Prostate gland (tissue), 2 donors: ENCODE measurements at regions not wholly inside any gene's neighbourhood (a gene's known extent, or its start where the extent isn't known, plus 50 kb on each side); places are given as distances from the start of the nearest gene placed in this dataset.

Source experiments
- DNase-seq: peaks from one replicate; pipeline ENCODE4 v3.0.0-alpha.2; 2019; ENCODE audit warnings: low spot score
- H3K27ac ChIP-seq, 2 donors: fragments of 200-600 bp; sonication (generic); 2 replicates each; pipeline ENCODE4 v1.5.1; 2017 to 2019
- H3K27me3 ChIP-seq: fragments of 200-600 bp; sonication (generic); replicated peaks from 2 replicates; pipeline ENCODE4 v1.5.1; 2019; ENCODE audit not compliant: insufficient read depth
- H3K36me3 ChIP-seq, 2 donors: fragments of 200-600 bp; sonication (generic); 1 replicate in 1 of 2; 2 replicates in 1 of 2; pipeline versions ENCODE4 v1.5.1 to v1.8.1; 2017 to 2019
- H3K4me1 ChIP-seq: fragments of 200-600 bp; sonication (generic); replicated peaks from 2 replicates; pipeline ENCODE4 v1.5.1; 2019
- H3K4me3 ChIP-seq, 2 donors: fragments of 200-600 bp; sonication (generic); 2 replicates each; pipeline ENCODE4 v1.5.1; 2017 to 2019
- H3K9me3 ChIP-seq: fragments of 200-600 bp; sonication (generic); 2 replicates; pipeline ENCODE4 v1.5.1; 2017
- POLR2A ChIP-seq: fragments of 450-650 bp; IDR thresholded peaks from one replicate; pipeline ENCODE4 v1.6.1; 2016; ENCODE audit warnings: antibody characterized with exemption, mild to moderate bottlenecking
- POLR2AphosphoS5 ChIP-seq: sonication (generic); formaldehyde crosslinking; IDR thresholded peaks from one replicate; pipeline ENCODE4 v1.6.1; 2017; ENCODE audit warnings: antibody characterized with exemption
- WGBS: methylation state at CpG from one replicate; pipeline ENCODE4 v1.1.5; 2018; 5-methylcytosine and 5-hydroxymethylcytosine counted together
- intact Hi-C: fragments of 100-400 bp; cut with DNase I; formaldehyde crosslinking; loops from one replicate; pipeline ENCODE4 v1.14.2; 2022
- TF ChIP-seq, protein P1 (sequence below), 4 experiments: fragments of 200-600 bp in 2 of 4; fragments of 450-650 bp in 2 of 4; sonication (generic) in 2 of 4; IDR thresholded peaks; 1 replicate in 3 of 4; 2 replicates in 1 of 4; pipeline ENCODE4 v1.5.1; 2016 to 2019; ENCODE audit warnings: antibody characterized with exemption in 4 of 4, mild to moderate bottlenecking in 2 of 4, moderate library complexity in 2 of 4

DNA sequence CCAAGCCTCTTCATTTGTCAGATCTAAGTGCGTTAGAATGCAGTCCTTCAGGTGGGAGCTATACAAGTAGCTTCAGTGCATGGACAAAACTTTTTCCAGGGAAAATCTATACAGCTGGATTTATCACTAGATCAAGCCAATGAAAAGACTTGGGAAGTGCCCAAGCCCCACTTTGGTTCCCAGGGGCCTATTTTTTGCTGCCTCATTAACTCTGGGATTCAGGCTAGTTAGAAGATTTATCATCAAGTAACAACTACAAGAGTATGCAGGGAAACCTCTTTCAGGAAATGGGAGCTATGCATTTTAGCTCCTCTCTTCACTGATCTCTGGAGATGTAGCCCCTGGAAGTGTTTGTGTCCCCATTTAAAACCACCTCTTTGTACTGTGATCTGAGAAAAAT lies 908.8 kb downstream of the SQOR start:
- Histone ChIP-seq H3K27me3 (no peaks in the 10 kb centered on the region), H3K27ac (no peak overlapping the region), H3K4me3 (no peak overlapping the region), H3K36me3 (no peaks in the 10 kb centered on the region), H3K4me1 (no peaks in the 10 kb centered on the region), H3K9me3 (no peaks in the 10 kb centered on the region)
- no peak for TF ChIP-seq POLR2AphosphoS5
- TF ChIP-seq, protein P1, sequence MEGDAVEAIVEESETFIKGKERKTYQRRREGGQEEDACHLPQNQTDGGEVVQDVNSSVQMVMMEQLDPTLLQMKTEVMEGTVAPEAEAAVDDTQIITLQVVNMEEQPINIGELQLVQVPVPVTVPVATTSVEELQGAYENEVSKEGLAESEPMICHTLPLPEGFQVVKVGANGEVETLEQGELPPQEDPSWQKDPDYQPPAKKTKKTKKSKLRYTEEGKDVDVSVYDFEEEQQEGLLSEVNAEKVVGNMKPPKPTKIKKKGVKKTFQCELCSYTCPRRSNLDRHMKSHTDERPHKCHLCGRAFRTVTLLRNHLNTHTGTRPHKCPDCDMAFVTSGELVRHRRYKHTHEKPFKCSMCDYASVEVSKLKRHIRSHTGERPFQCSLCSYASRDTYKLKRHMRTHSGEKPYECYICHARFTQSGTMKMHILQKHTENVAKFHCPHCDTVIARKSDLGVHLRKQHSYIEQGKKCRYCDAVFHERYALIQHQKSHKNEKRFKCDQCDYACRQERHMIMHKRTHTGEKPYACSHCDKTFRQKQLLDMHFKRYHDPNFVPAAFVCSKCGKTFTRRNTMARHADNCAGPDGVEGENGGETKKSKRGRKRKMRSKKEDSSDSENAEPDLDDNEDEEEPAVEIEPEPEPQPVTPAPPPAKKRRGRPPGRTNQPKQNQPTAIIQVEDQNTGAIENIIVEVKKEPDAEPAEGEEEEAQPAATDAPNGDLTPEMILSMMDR (IDR thresholded peaks at IDR 0.05) = no peak
- no peak for TF ChIP-seq POLR2A
- DNase-seq = no peak
- intact Hi-C loops = no loop called here
- WGBS = 72% methylated on average over 1 of the region's 1 CpG

DNA sequence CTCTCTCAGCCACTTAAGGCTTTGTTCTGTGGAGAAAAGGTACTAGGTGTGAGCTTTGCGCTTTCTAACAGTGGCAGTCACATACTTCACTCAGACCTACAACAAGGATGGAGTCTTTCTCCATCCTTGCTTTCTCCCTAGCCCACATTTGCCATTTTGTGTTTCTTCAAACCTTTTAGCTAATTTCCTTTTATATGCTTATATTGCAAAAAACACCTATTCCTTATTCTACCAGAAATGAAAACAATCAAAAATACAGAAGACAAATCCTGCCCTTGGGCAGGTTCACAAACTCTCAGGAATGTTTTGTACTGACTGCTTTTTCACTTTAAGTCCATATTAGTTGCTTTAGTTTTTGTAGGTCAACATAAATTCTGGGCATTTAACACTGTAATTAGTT lies 914.2 kb downstream of the SQOR start:
- Histone ChIP-seq H3K27me3 (no peaks in the 10 kb centered on the region), H3K27ac (no peak overlapping the region), H3K36me3 (no peaks in the 10 kb centered on the region), H3K4me3 (no peak overlapping the region), H3K4me1 (no peaks in the 10 kb centered on the region), H3K9me3 (no peaks in the 10 kb centered on the region)
- no peak for DNase-seq
- 100% methylated on average over 1 of the region's 1 CpG for WGBS
- TF ChIP-seq POLR2AphosphoS5 = no peak
- TF ChIP-seq POLR2A = no peak
- TF ChIP-seq, protein P1 (IDR thresholded peaks at IDR 0.05) = no peak
- intact Hi-C loops = no loop called here

DNA sequence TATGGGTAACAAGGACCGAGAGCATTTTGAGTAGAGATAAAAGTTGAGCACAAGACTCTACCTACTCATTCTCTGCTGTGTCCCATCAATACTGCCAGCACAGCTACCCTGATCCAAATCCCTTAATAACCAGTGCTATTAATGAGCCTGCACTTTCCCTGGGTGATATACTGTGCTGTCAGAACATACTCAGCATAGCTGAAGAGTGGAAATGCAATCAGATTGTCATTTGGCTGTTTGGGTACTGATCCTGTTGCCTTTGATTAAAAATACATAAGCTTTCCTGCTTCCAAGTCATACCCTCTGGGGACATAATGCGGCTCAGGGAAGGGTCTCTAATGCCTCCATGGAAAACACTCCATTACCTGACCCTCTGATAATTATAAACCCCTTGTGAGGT lies 917.5 kb downstream of the SQOR start:
- H3K4me3 ChIP-seq = no peak overlapping the region
- no peaks in the 10 kb centered on the region for H3K27me3 ChIP-seq
- no peak for DNase-seq
- intact Hi-C loops = no loop called here
- H3K27ac ChIP-seq = no peak overlapping the region
- no peaks in the 10 kb centered on the region for H3K9me3 ChIP-seq
- TF ChIP-seq POLR2A (no peak), POLR2AphosphoS5 (no peak)
- TF ChIP-seq, protein P1 (IDR thresholded peaks at IDR 0.05) = no peak
- no peaks in the 10 kb centered on the region for H3K36me3 ChIP-seq
- H3K4me1 ChIP-seq = no peaks in the 10 kb centered on the region
- WGBS = 78% methylated on average over 2 of the region's 2 CpGs

DNA sequence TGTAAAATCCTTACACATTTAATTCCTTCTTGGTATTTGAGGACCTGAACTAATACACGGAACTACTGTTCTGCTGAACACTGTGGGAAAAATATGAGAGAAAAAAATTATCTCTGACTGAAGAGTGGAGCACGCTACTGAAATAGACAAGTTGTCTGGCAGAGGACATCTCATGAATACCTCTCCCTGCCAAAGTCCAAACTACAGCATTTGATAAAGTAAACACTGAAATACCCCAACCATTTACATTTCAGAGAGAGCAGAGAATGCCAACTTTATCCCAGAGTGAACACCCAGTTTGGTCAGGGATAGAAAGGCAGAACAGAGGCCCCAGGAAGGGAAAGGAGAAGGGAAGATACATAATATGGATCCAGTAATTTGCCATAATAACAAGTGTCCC lies 920.7 kb downstream of the SQOR start:
- H3K9me3 ChIP-seq = no peaks in the 10 kb centered on the region
- H3K36me3 ChIP-seq = no peaks in the 10 kb centered on the region
- no peak overlapping the region for H3K4me3 ChIP-seq
- no peak for DNase-seq
- WGBS = 44% methylated on average over 2 of the region's 2 CpGs
- H3K27me3 ChIP-seq = no peaks in the 10 kb centered on the region
- H3K27ac ChIP-seq = no peak overlapping the region
- intact Hi-C loops = no loop called here
- TF ChIP-seq, protein P1 (IDR thresholded peaks at IDR 0.05) = no peak
- TF ChIP-seq POLR2A = no peak
- TF ChIP-seq POLR2AphosphoS5 = no peak
- no peaks in the 10 kb centered on the region for H3K4me1 ChIP-seq

DNA sequence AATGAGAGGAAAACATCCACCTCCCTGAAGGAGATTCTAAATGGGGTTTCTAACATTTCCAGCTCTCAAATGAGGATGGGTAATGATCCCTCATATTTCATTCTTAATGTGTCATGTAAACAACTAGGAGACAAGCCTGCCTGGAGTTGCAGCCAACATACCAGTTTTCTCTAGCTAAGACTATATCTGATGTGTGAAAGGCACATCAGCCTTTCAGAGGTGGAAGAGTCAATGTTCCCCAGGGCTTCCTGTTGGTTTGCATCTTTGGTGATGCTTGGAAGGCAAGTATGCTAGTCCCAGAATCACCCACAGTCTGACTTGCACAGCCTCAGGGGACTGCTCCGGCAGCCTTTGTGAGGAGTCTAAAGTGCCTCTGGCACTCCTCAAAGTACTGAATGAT lies 921.2 kb downstream of the SQOR start:
- Histone ChIP-seq H3K27me3 (no peaks in the 10 kb centered on the region), H3K36me3 (no peaks in the 10 kb centered on the region), H3K4me3 (no peak overlapping the region), H3K9me3 (no peaks in the 10 kb centered on the region), H3K27ac (no peak overlapping the region), H3K4me1 (no peaks in the 10 kb centered on the region)
- intact Hi-C loops = no loop called here
- 69% methylated on average over 1 of the region's 1 CpG for WGBS
- DNase-seq = no peak
- TF ChIP-seq, protein P1 (IDR thresholded peaks at IDR 0.05) = no peak
- no peak for TF ChIP-seq POLR2A
- no peak for TF ChIP-seq POLR2AphosphoS5
